ENCODE measurements at regions not wholly inside any gene's neighbourhood (a gene's known extent, or its start where the extent isn't known, plus 50 kb on each side); places are given as distances from the start of the nearest gene placed in this dataset.
"Not testable (repeated sequence)": the region's sequence is repeated elsewhere in the genome, so short reads cannot be mapped to it uniquely, and the experiment has no call there.

GRCh38 chr7:68857571-68857970, 740.7 kb upstream of the AUTS2 start:
- Mint-ChIP-seq H3K4me3 (no peak overlapping the region), H3K4me1 (no peaks in the 10 kb centered on the region), H3K27ac (no peak overlapping the region), H3K27me3 (peaks cover 0 to 5% of the 10 kb centered on the region in 2 donors), H3K9me3 (peaks cover 4 to 11% (median 8%) of the 10 kb centered on the region in 5 donors), H3K36me3 (no peaks in the 10 kb centered on the region)
- Histone ChIP-seq H3K9me3 (ENCODE audit: low read length) (no peaks in the 10 kb centered on the region), H3K4me1 (ENCODE audit: insufficient read depth, low read length) (no peaks in the 10 kb centered on the region), H3K36me3 (ENCODE audit: insufficient read depth, low read length) (no peaks in the 10 kb centered on the region), H3K27me3 (ENCODE audit: insufficient read depth, low read length, poor library complexity, severe bottlenecking) (no peaks in the 10 kb centered on the region), H3K4me3 (ENCODE audit: low read length) (no peak overlapping the region), H3K27ac (ENCODE audit: low read depth, low read length) (no peak overlapping the region)
- DNase-seq: no peak
- POLR2A ChIA-PET: no interaction called here
- CTCF ChIA-PET: no interaction called here

- Histone ChIP-seq H3K4me1 (ENCODE audit: insufficient read depth, low read length) (no peaks in the 10 kb centered on the region), H3K27me3 (ENCODE audit: insufficient read depth, low read length, poor library complexity, severe bottlenecking) (no peaks in the 10 kb centered on the region), H3K9me3 (ENCODE audit: low read length) (no peaks in the 10 kb centered on the region), H3K36me3 (ENCODE audit: insufficient read depth, low read length) (no peaks in the 10 kb centered on the region), H3K27ac (ENCODE audit: low read depth, low read length) (no peak overlapping the region), H3K4me3 (ENCODE audit: low read length) (no peak overlapping the region)
- H3K27ac Mint-ChIP-seq: no peak overlapping the region
- ChIA-PET CTCF (no interaction called here), POLR2A (no interaction called here)
- DNase-seq: no peak
- H3K36me3 Mint-ChIP-seq: no peaks in the 10 kb centered on the region
- peaks cover 4 to 11% (median 8%) of the 10 kb centered on the region in 5 donors for H3K9me3 Mint-ChIP-seq
- H3K4me1 Mint-ChIP-seq: no peaks in the 10 kb centered on the region
- H3K27me3 Mint-ChIP-seq: peaks cover 0 to 5% of the 10 kb centered on the region in 2 donors
- no peak overlapping the region for H3K4me3 Mint-ChIP-seq
These were observed 739.8 kb upstream of the AUTS2 start for GRCh38 chr7:68858497-68858896.

- Mint-ChIP-seq H3K4me3 (no peak overlapping the region), H3K9me3 (peaks cover 0 to 11% (median 5%) of the 10 kb centered on the region in 5 donors), H3K27ac (no peak overlapping the region), H3K27me3 (no peaks in the 10 kb centered on the region), H3K36me3 (no peaks in the 10 kb centered on the region), H3K4me1 (no peaks in the 10 kb centered on the region)
- H3K36me3 ChIP-seq (ENCODE audit: insufficient read depth, low read length): no peaks in the 10 kb centered on the region
- H3K4me1 ChIP-seq (ENCODE audit: insufficient read depth, low read length): no peaks in the 10 kb centered on the region
- DNase-seq: no peak
- no peak overlapping the region for H3K4me3 ChIP-seq (ENCODE audit: low read length)
- no peaks in the 10 kb centered on the region for H3K27me3 ChIP-seq (ENCODE audit: insufficient read depth, low read length, poor library complexity, severe bottlenecking)
- no peak overlapping the region for H3K27ac ChIP-seq (ENCODE audit: low read depth, low read length)
- ChIA-PET POLR2A (no interaction called here), CTCF (no interaction called here)
- H3K9me3 ChIP-seq (ENCODE audit: low read length): no peaks in the 10 kb centered on the region
These were observed 737.1 kb upstream of the AUTS2 start for GRCh38 chr7:68861171-68861570.

- no peaks in the 10 kb centered on the region for H3K4me1 Mint-ChIP-seq
- Histone ChIP-seq H3K9me3 (ENCODE audit: low read length) (no peaks in the 10 kb centered on the region), H3K27me3 (ENCODE audit: insufficient read depth, low read length, poor library complexity, severe bottlenecking) (no peaks in the 10 kb centered on the region), H3K27ac (ENCODE audit: low read depth, low read length) (no peak overlapping the region), H3K36me3 (ENCODE audit: insufficient read depth, low read length) (no peaks in the 10 kb centered on the region), H3K4me1 (ENCODE audit: insufficient read depth, low read length) (no peaks in the 10 kb centered on the region), H3K4me3 (ENCODE audit: low read length) (no peak overlapping the region)
- no peaks in the 10 kb centered on the region for H3K36me3 Mint-ChIP-seq
- peaks cover 3 to 12% (median 4%) of the 10 kb centered on the region in 5 donors for H3K9me3 Mint-ChIP-seq
- no peak overlapping the region for H3K27ac Mint-ChIP-seq
- DNase-seq: no peak
- ChIA-PET POLR2A (no interaction called here), CTCF (no interaction called here)
- no peak overlapping the region for H3K4me3 Mint-ChIP-seq
- H3K27me3 Mint-ChIP-seq: no peaks in the 10 kb centered on the region
These were observed 736.0 kb upstream of the AUTS2 start for GRCh38 chr7:68862261-68862660.

GRCh38 chr7:68862736-68863135, 735.5 kb upstream of the AUTS2 start:
- no peaks in the 10 kb centered on the region for H3K36me3 Mint-ChIP-seq
- peaks cover 4 to 12% (median 5%) of the 10 kb centered on the region in 5 donors for H3K9me3 Mint-ChIP-seq
- Histone ChIP-seq H3K4me1 (ENCODE audit: insufficient read depth, low read length) (no peaks in the 10 kb centered on the region), H3K27me3 (ENCODE audit: insufficient read depth, low read length, poor library complexity, severe bottlenecking) (no peaks in the 10 kb centered on the region), H3K9me3 (ENCODE audit: low read length) (no peaks in the 10 kb centered on the region), H3K4me3 (ENCODE audit: low read length) (no peak overlapping the region), H3K27ac (ENCODE audit: low read depth, low read length) (no peak overlapping the region), H3K36me3 (ENCODE audit: insufficient read depth, low read length) (no peaks in the 10 kb centered on the region)
- no peaks in the 10 kb centered on the region for H3K4me1 Mint-ChIP-seq
- no peak for DNase-seq
- ChIA-PET POLR2A (no interaction called here), CTCF (no interaction called here)
- H3K27me3 Mint-ChIP-seq: no peaks in the 10 kb centered on the region
- H3K4me3 Mint-ChIP-seq: no peak overlapping the region
- H3K27ac Mint-ChIP-seq: no peak overlapping the region

- no peaks in the 10 kb centered on the region for H3K4me1 Mint-ChIP-seq
- H3K4me1 ChIP-seq (ENCODE audit: insufficient read depth, low read length): no peaks in the 10 kb centered on the region
- H3K4me3 Mint-ChIP-seq: no peak overlapping the region
- H3K36me3 ChIP-seq (ENCODE audit: insufficient read depth, low read length): no peaks in the 10 kb centered on the region
- H3K27me3 Mint-ChIP-seq: no peaks in the 10 kb centered on the region
- H3K36me3 Mint-ChIP-seq: no peaks in the 10 kb centered on the region
- H3K27me3 ChIP-seq (ENCODE audit: insufficient read depth, low read length, poor library complexity, severe bottlenecking): no peaks in the 10 kb centered on the region
- ChIA-PET POLR2A (no interaction called here), CTCF (no interaction called here)
- no peak for DNase-seq
- peaks cover 8 to 19% (median 15%) of the 10 kb centered on the region in 5 donors for H3K9me3 Mint-ChIP-seq
- no peaks in the 10 kb centered on the region for H3K9me3 ChIP-seq (ENCODE audit: low read length)
- H3K4me3 ChIP-seq (ENCODE audit: low read length): no peak overlapping the region
- no peak overlapping the region for H3K27ac ChIP-seq (ENCODE audit: low read depth, low read length)
- no peak overlapping the region for H3K27ac Mint-ChIP-seq
These were observed 732.7 kb upstream of the AUTS2 start for GRCh38 chr7:68865351-68866199.

GRCh38 chr7:68866200-68866570, 732.1 kb upstream of the AUTS2 start:
- H3K27me3 Mint-ChIP-seq: no peaks in the 10 kb centered on the region
- no peaks in the 10 kb centered on the region for H3K36me3 Mint-ChIP-seq
- no peaks in the 10 kb centered on the region for H3K4me1 Mint-ChIP-seq
- DNase-seq: no peak
- ChIA-PET POLR2A (no interaction called here), CTCF (no interaction called here)
- H3K36me3 ChIP-seq (ENCODE audit: insufficient read depth, low read length): no peaks in the 10 kb centered on the region
- peaks cover 8 to 19% (median 14%) of the 10 kb centered on the region in 5 donors for H3K9me3 Mint-ChIP-seq
- H3K4me3 Mint-ChIP-seq: no peak overlapping the region
- H3K4me3 ChIP-seq (ENCODE audit: low read length): no peak overlapping the region
- H3K9me3 ChIP-seq (ENCODE audit: low read length): no peaks in the 10 kb centered on the region
- H3K27ac ChIP-seq (ENCODE audit: low read depth, low read length): no peak overlapping the region
- H3K27me3 ChIP-seq (ENCODE audit: insufficient read depth, low read length, poor library complexity, severe bottlenecking): no peaks in the 10 kb centered on the region
- H3K4me1 ChIP-seq (ENCODE audit: insufficient read depth, low read length): no peaks in the 10 kb centered on the region
- H3K27ac Mint-ChIP-seq: no peak overlapping the region

GRCh38 chr7:68866721-68867120, 731.6 kb upstream of the AUTS2 start:
- H3K27me3 Mint-ChIP-seq; H3K4me3 ChIP-seq (ENCODE audit: low read length); H3K27ac Mint-ChIP-seq; H3K36me3 ChIP-seq (ENCODE audit: insufficient read depth, low read length); CTCF ChIA-PET; DNase-seq; H3K27me3 ChIP-seq (ENCODE audit: insufficient read depth, low read length, poor library complexity, severe bottlenecking); H3K27ac ChIP-seq (ENCODE audit: low read depth, low read length); H3K4me3 Mint-ChIP-seq; H3K4me1 ChIP-seq (ENCODE audit: insufficient read depth, low read length); POLR2A ChIA-PET; H3K9me3 ChIP-seq (ENCODE audit: low read length); H3K4me1 Mint-ChIP-seq; H3K36me3 Mint-ChIP-seq: not testable (repeated sequence)
- H3K9me3 Mint-ChIP-seq: peaks cover 8 to 19% (median 16%) of the 10 kb centered on the region in 5 donors
